SK-N-SH (cell line): ENCODE measurements at regions not wholly inside any gene's neighbourhood (a gene's known extent, or its start where the extent isn't known, plus 50 kb on each side); places are given as distances from the start of the nearest gene placed in this dataset.

Experiments used
- CTCF ChIA-PET: fragments of 300-600, 350-600 bp; formaldehyde crosslinking; extraction: SDS; loops from one replicate; lab custom pipeline; 2021; lab: Yijun Ruan, JAX
- POLR2A ChIA-PET: fragments of 350-600 bp; sonication (Branson Sonifier 250); formaldehyde crosslinking; extraction: SDS; loops from one replicate; lab custom pipeline; 2020; ENCODE audit warnings: antibody characterized with exemption, inconsistent platforms; lab: Yijun Ruan, JAX
- DNase-seq: peaks from one replicate; pipeline ENCODE4 v3.0.0; 2012
- H2AFZ ChIP-seq: fragments of 200-600 bp; sonication (generic); 2 replicates; pipeline ENCODE4 v1.8.1; 2016; ENCODE audit warnings: antibody characterized with exemption, mild to moderate bottlenecking, low read depth
- H3F3A ChIP-seq: fragments of 200-600 bp; sonication (generic); replicated peaks from 2 replicates; pipeline ENCODE3; 2016; ENCODE audit warnings: antibody characterized with exemption, mild to moderate bottlenecking; ENCODE audit not compliant: insufficient read depth
- H3K27ac ChIP-seq, 2 experiments: fragments of 200-500 bp in 1 of 2; fragments of 200-600 bp in 1 of 2; sonication (Bioruptor generic) in 1 of 2; sonication (generic), shearing (Covaris generic) in 1 of 2; 2 replicates each; pipeline versions ENCODE4 v1.5.1 to v1.6.1; 2014 to 2016; ENCODE audit warnings: low read depth in 2 of 2, inconsistent platforms in 1 of 2, low read length in 1 of 2, mild to moderate bottlenecking in 1 of 2, mixed read lengths in 1 of 2
- H3K27me3 ChIP-seq: fragments of 200-600 bp; sonication (generic), shearing (Covaris generic); 2 replicates; pipeline ENCODE4 v1.6.1; 2016; ENCODE audit warnings: mixed run types; ENCODE audit not compliant: insufficient read depth
- H3K36me3 ChIP-seq, 2 experiments: fragments of 200-500 bp in 1 of 2; fragments of 200-600 bp in 1 of 2; sonication (Bioruptor generic) in 1 of 2; sonication (generic) in 1 of 2; replicated peaks in 1 of 2; 2 replicates each; pipeline versions ENCODE3 to v1.5.1; 2014 to 2016; ENCODE audit warnings: low read length in 1 of 2, mild to moderate bottlenecking in 1 of 2; ENCODE audit not compliant: insufficient read depth in 2 of 2, control insufficient read depth in 1 of 2
- H3K4me1 ChIP-seq, 2 experiments: fragments of 200-500 bp in 1 of 2; fragments of 200-600 bp in 1 of 2; sonication (Bioruptor generic) in 1 of 2; sonication (generic), shearing (Covaris generic) in 1 of 2; 2 replicates each; pipeline versions ENCODE4 v1.5.1 to v1.6.1; 2014 to 2016; ENCODE audit warnings: low read depth in 1 of 2, low read length in 1 of 2, mixed run types in 1 of 2; ENCODE audit not compliant: insufficient read depth in 2 of 2, control insufficient read depth in 1 of 2
- H3K4me2 ChIP-seq: fragments of 200-600 bp; sonication (generic), shearing (Covaris generic); 2 replicates; pipeline ENCODE4 v1.6.1; 2017; ENCODE audit warnings: mixed run types
- H3K4me3 ChIP-seq, 2 experiments: fragments of 200-500 bp in 1 of 2; fragments of 200-600 bp in 1 of 2; sonication (Bioruptor generic) in 1 of 2; sonication (generic), shearing (Covaris generic) in 1 of 2; 2 replicates each; pipeline versions ENCODE4 v1.5.1 to v1.8.1; 2014 to 2016; ENCODE audit warnings: low read depth in 2 of 2, inconsistent platforms in 1 of 2, low read length in 1 of 2, mild to moderate bottlenecking in 1 of 2, mixed read lengths in 1 of 2, moderate library complexity in 1 of 2
- H3K79me2 ChIP-seq: fragments of 200-600 bp; sonication (generic); 2 replicates; pipeline ENCODE4 v1.8.1; 2017; ENCODE audit warnings: mild to moderate bottlenecking; ENCODE audit not compliant: insufficient read depth
- H3K9ac ChIP-seq: fragments of 200-600 bp; sonication (generic); 2 replicates; pipeline ENCODE4 v1.6.1; 2017; ENCODE audit warnings: mixed run types
- H3K9me2 ChIP-seq: fragments of 200-600 bp; sonication (generic); 2 replicates; pipeline ENCODE4 v1.6.1; 2017; ENCODE audit warnings: mixed run types
- H3K9me3 ChIP-seq: fragments of 200-600 bp; sonication (generic); 2 replicates; pipeline ENCODE4 v1.6.1; 2017; ENCODE audit warnings: mixed run types, mild to moderate bottlenecking, moderate library complexity
- H4K20me1 ChIP-seq: fragments of 200-600 bp; sonication (generic); 2 replicates; pipeline ENCODE4 v1.6.1; 2017; ENCODE audit warnings: mild to moderate bottlenecking, mixed run types; ENCODE audit not compliant: insufficient read depth
- ELF1 ChIP-seq: IDR thresholded peaks from 2 replicates; pipeline ENCODE4 v1.4.0; 2012
- EP300 ChIP-seq, 2 experiments: IDR thresholded peaks; 2 replicates each; pipeline versions ENCODE4 v1.4.0 to v1.6.1; 2012; ENCODE audit warnings: borderline replicate concordance in 1 of 2, low read depth in 1 of 2, low read length in 1 of 2
- FOSL2 ChIP-seq: IDR thresholded peaks from 2 replicates; pipeline ENCODE4 v1.4.0; 2012; ENCODE audit warnings: low read depth, mild to moderate bottlenecking, moderate library complexity, borderline replicate concordance
- FOXM1 ChIP-seq: IDR thresholded peaks from 2 replicates; pipeline ENCODE4 v1.4.0; 2012; ENCODE audit warnings: low read depth, mild to moderate bottlenecking
- GABPA ChIP-seq: IDR thresholded peaks from 2 replicates; pipeline ENCODE4 v1.4.0; 2012; ENCODE audit warnings: low read depth, mild to moderate bottlenecking
- JUND ChIP-seq: IDR thresholded peaks from 2 replicates; pipeline ENCODE4 v1.4.0; 2012
- RAD21 ChIP-seq: IDR thresholded peaks from 2 replicates; pipeline ENCODE4 v1.6.1; 2012; ENCODE audit warnings: mild to moderate bottlenecking, low read length
- RCOR1 ChIP-seq: fragments of 150-350 bp; IDR thresholded peaks from 2 replicates; pipeline ENCODE4 v1.6.1; 2017; ENCODE audit warnings: antibody characterized with exemption, low read length
- RFX5 ChIP-seq: IDR thresholded peaks from 2 replicates; pipeline ENCODE4 v1.6.1; 2012; ENCODE audit warnings: mild to moderate bottlenecking, improper control_type of control experiment, low read length
- SMC3 ChIP-seq: IDR thresholded peaks from 2 replicates; pipeline ENCODE4 v1.6.1; 2012; ENCODE audit warnings: low read depth, low read length, improper control_type of control experiment
- TAF1 ChIP-seq: IDR thresholded peaks from 2 replicates; pipeline ENCODE4 v1.6.1; 2012; ENCODE audit warnings: low read depth, mild to moderate bottlenecking, low read length, moderate library complexity, borderline replicate concordance
- WGBS: methylation state at CpG from one replicate; pipeline ENCODE4 v1.1.6; 2017; ENCODE audit warnings: low lambda C conversion rate; 5-methylcytosine and 5-hydroxymethylcytosine counted together
- TF ChIP-seq, protein P1 (sequence below): IDR thresholded peaks from 2 replicates; pipeline ENCODE4 v1.6.1; 2012; ENCODE audit warnings: mild to moderate bottlenecking, low read depth, low read length, moderate library complexity
- TF ChIP-seq, protein P2 (sequence below): fragments of 200-600 bp; sonication (generic); IDR thresholded peaks from 2 replicates; pipeline ENCODE4 v1.6.1; 2017; ENCODE audit warnings: antibody characterized with exemption, mild to moderate bottlenecking, moderate library complexity
- TF ChIP-seq, protein P3 (sequence below): IDR thresholded peaks from 2 replicates; pipeline ENCODE4; 2012
- TF ChIP-seq, protein P4 (sequence below): IDR thresholded peaks from 2 replicates; pipeline ENCODE4 v1.4.0; 2012; ENCODE audit warnings: low read depth
- TF ChIP-seq, protein P5 (sequence below): fragments of 150-350 bp; IDR thresholded peaks from 2 replicates; pipeline ENCODE4 v1.6.1; 2017; ENCODE audit warnings: antibody characterized with exemption, low read length, low read depth, borderline replicate concordance
- TF ChIP-seq, protein P6 (sequence below): fragments of 150-350 bp; IDR thresholded peaks from 2 replicates; pipeline ENCODE4 v1.6.1; 2016; ENCODE audit warnings: mild to moderate bottlenecking, low read depth, low read length

DNA sequence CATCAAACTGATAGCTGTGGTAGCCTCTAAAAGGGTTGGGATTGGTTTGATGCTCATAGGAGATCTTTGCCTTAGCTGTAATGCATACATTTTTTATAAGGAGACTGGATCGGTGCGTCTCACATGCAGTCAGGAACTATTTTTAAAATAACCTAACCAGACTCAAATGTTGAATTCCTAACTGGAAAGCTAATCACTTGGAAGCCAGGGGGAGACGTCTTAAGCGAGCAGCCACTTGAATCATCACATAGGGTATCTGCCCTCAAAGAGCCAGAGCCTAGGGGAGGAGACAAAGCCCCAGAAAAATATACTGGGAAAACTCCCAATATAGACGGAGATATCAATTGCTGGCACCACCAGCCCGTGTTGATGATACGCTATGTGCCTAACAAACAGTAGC, 61.7 kb upstream of the PUM1 start:
- ChIA-PET CTCF (interaction anchor here (0.6 to 1.4 kb wide), 2 partner anchors 8 to 408 kb away, joined by 3 read pairs; no protein-coding TSS in a partner anchor), POLR2A (no interaction called here)

DNA sequence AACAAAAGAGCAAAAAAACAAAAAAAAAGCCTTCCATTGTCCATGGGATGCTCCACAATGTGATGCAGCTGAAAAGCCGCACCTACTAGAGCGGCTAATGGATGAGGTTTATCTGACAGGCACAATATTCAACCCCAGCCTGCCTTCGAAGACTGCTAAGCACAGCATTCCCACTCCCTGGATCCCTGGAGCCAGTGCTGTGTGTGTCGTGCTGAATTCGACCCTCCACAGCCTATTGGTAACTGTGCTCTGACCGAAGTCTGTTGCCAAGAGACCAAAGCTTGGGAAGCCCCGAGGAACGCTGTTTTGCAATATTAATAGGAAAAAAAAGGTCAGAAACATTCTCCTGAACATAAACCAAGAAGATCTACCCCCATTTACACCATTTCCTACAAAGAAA, 57.2 kb upstream of the PUM1 start:
- no peaks in the 10 kb centered on the region for H3K9me2 ChIP-seq
- WGBS = 81% methylated on average over 8 of the region's 8 CpGs
- no peaks in the 10 kb centered on the region for H3F3A ChIP-seq
- H3K9me3 ChIP-seq = no peaks in the 10 kb centered on the region
- H3K9ac ChIP-seq = no peak overlapping the region
- H3K27ac ChIP-seq = no peak overlapping the region
- peaks cover 0 to 3% of the 10 kb centered on the region in 2 experiments; a peak in 1 of 4 replicates for H3K4me1 ChIP-seq
- no peak overlapping the region for H3K4me2 ChIP-seq
- ChIA-PET CTCF (no interaction called here), POLR2A (no interaction called here)
- H3K79me2 ChIP-seq = no peaks in the 10 kb centered on the region
- H3K36me3 ChIP-seq = no peaks in the 10 kb centered on the region
- H4K20me1 ChIP-seq = no peaks in the 10 kb centered on the region
- H3K4me3 ChIP-seq = no peak overlapping the region
- no peak overlapping the region for H2AFZ ChIP-seq
- DNase-seq = no peak
- no peaks in the 10 kb centered on the region for H3K27me3 ChIP-seq
- TF ChIP-seq, protein P1, sequence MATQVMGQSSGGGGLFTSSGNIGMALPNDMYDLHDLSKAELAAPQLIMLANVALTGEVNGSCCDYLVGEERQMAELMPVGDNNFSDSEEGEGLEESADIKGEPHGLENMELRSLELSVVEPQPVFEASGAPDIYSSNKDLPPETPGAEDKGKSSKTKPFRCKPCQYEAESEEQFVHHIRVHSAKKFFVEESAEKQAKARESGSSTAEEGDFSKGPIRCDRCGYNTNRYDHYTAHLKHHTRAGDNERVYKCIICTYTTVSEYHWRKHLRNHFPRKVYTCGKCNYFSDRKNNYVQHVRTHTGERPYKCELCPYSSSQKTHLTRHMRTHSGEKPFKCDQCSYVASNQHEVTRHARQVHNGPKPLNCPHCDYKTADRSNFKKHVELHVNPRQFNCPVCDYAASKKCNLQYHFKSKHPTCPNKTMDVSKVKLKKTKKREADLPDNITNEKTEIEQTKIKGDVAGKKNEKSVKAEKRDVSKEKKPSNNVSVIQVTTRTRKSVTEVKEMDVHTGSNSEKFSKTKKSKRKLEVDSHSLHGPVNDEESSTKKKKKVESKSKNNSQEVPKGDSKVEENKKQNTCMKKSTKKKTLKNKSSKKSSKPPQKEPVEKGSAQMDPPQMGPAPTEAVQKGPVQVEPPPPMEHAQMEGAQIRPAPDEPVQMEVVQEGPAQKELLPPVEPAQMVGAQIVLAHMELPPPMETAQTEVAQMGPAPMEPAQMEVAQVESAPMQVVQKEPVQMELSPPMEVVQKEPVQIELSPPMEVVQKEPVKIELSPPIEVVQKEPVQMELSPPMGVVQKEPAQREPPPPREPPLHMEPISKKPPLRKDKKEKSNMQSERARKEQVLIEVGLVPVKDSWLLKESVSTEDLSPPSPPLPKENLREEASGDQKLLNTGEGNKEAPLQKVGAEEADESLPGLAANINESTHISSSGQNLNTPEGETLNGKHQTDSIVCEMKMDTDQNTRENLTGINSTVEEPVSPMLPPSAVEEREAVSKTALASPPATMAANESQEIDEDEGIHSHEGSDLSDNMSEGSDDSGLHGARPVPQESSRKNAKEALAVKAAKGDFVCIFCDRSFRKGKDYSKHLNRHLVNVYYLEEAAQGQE = no peak
- TF ChIP-seq, protein P2, sequence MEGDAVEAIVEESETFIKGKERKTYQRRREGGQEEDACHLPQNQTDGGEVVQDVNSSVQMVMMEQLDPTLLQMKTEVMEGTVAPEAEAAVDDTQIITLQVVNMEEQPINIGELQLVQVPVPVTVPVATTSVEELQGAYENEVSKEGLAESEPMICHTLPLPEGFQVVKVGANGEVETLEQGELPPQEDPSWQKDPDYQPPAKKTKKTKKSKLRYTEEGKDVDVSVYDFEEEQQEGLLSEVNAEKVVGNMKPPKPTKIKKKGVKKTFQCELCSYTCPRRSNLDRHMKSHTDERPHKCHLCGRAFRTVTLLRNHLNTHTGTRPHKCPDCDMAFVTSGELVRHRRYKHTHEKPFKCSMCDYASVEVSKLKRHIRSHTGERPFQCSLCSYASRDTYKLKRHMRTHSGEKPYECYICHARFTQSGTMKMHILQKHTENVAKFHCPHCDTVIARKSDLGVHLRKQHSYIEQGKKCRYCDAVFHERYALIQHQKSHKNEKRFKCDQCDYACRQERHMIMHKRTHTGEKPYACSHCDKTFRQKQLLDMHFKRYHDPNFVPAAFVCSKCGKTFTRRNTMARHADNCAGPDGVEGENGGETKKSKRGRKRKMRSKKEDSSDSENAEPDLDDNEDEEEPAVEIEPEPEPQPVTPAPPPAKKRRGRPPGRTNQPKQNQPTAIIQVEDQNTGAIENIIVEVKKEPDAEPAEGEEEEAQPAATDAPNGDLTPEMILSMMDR = no peak
- TF ChIP-seq GABPA (no peak), FOXM1 (no peak), FOSL2 (no peak), RCOR1 (no peak), JUND (no peak), EP300 (IDR thresholded peaks at IDR 0.05; ENCODE audit: borderline replicate concordance in 1 of 2, low read depth in 1 of 2, low read length in 1 of 2) (no peak)
- TF ChIP-seq, protein P3, sequence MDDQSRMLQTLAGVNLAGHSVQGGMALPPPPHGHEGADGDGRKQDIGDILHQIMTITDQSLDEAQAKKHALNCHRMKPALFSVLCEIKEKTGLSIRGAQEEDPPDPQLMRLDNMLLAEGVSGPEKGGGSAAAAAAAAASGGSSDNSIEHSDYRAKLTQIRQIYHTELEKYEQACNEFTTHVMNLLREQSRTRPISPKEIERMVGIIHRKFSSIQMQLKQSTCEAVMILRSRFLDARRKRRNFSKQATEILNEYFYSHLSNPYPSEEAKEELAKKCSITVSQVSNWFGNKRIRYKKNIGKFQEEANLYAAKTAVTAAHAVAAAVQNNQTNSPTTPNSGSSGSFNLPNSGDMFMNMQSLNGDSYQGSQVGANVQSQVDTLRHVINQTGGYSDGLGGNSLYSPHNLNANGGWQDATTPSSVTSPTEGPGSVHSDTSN = no peak

More for the DNA sequence above, 61.7 kb upstream of the PUM1 start:
- no peak overlapping the region for H3K4me2 ChIP-seq
- no peak overlapping the region for H3K9ac ChIP-seq
- 65% methylated on average over 7 of the region's 7 CpGs for WGBS
- TF ChIP-seq SMC3 = no peak
- TF ChIP-seq, protein P4, sequence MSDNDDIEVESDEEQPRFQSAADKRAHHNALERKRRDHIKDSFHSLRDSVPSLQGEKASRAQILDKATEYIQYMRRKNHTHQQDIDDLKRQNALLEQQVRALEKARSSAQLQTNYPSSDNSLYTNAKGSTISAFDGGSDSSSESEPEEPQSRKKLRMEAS = no peak
- no peak for TF ChIP-seq GABPA
- no peak for TF ChIP-seq JUND
- TF ChIP-seq ELF1 = no peak
- TF ChIP-seq, protein P3 = no peak
- no peak for TF ChIP-seq RFX5
- no peak for TF ChIP-seq FOSL2
- TF ChIP-seq TAF1 = no peak
- TF ChIP-seq, protein P5, sequence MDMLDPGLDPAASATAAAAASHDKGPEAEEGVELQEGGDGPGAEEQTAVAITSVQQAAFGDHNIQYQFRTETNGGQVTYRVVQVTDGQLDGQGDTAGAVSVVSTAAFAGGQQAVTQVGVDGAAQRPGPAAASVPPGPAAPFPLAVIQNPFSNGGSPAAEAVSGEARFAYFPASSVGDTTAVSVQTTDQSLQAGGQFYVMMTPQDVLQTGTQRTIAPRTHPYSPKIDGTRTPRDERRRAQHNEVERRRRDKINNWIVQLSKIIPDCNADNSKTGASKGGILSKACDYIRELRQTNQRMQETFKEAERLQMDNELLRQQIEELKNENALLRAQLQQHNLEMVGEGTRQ = no peak
- TF ChIP-seq RCOR1 = no peak
- no peak for TF ChIP-seq RAD21
- TF ChIP-seq, protein P6, sequence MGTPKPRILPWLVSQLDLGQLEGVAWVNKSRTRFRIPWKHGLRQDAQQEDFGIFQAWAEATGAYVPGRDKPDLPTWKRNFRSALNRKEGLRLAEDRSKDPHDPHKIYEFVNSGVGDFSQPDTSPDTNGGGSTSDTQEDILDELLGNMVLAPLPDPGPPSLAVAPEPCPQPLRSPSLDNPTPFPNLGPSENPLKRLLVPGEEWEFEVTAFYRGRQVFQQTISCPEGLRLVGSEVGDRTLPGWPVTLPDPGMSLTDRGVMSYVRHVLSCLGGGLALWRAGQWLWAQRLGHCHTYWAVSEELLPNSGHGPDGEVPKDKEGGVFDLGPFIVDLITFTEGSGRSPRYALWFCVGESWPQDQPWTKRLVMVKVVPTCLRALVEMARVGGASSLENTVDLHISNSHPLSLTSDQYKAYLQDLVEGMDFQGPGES = no peak
- H3K9me2 ChIP-seq = no peaks in the 10 kb centered on the region
- no peak for DNase-seq
- H4K20me1 ChIP-seq = no peaks in the 10 kb centered on the region
- peaks cover 0 to under 1% of the 10 kb centered on the region in 2 experiments; a peak in 1 of 4 replicates for H3K4me1 ChIP-seq
- no peaks in the 10 kb centered on the region for H3K27me3 ChIP-seq
- peak overlapping the region; percentile 4; the same call in 1 of the 2 replicates for H2AFZ ChIP-seq
- no peaks in the 10 kb centered on the region for H3K79me2 ChIP-seq
- no peaks in the 10 kb centered on the region for H3K36me3 ChIP-seq
- H3K27ac ChIP-seq = peak overlapping the region in 1 of 2 experiments; percentile 6; a peak in 1 of 4 replicates
- H3K4me3 ChIP-seq = no peak overlapping the region
- H3F3A ChIP-seq = no peaks in the 10 kb centered on the region
- no peaks in the 10 kb centered on the region for H3K9me3 ChIP-seq
